ENCODE measurements at regions not wholly inside any gene's neighbourhood (a gene's known extent, or its start where the extent isn't known, plus 50 kb on each side); places are given as distances from the start of the nearest gene placed in this dataset.
"Not testable (repeated sequence)": the region's sequence is repeated elsewhere in the genome, so short reads cannot be mapped to it uniquely, and the experiment has no call there.

DNA sequence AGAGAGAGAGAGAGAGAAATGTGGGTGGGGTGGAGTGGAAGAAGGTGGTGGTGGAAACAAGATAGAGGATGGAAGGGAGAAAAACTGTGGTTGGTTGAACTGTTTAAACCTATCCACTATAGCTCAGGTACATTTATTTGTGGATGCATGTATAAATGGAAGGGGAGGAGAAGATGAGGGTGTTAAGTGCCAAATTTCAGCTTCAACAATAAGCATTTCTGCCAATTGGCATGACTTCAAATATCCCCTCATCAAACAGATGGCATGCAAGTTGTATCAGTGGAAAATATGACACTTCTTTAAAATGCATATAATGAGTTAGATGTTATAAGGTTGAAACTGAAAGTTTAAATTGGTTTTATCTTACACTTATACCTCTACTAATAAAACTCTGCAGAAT lies 216.1 kb downstream of the LMBRD1 start:
- H3K27ac Mint-ChIP-seq (ENCODE audit: low read depth, unreplicated experiment) = no peak overlapping the region
- no TSS peak for BruUV-seq (replicated peaks)
- peaks cover 89% of the 10 kb centered on the region for H3K27me3 Mint-ChIP-seq (ENCODE audit: insufficient read depth, unreplicated experiment)
- intact Hi-C loops (cut with micrococcal nuclease) = no loop called here
- no peak for TF ChIP-seq CTCF (IDR thresholded peaks at IDR 0.05; ENCODE audit: unreplicated experiment)
- no peaks in the 10 kb centered on the region for H3K36me3 Mint-ChIP-seq (ENCODE audit: insufficient read depth, unreplicated experiment)
- no peak overlapping the region for H3K4me3 Mint-ChIP-seq (ENCODE audit: unreplicated experiment)
- POLR2A ChIA-PET = interaction anchor here (0.7 kb wide), 1 partner anchor 30 kb away, joined by 7 read pairs; no protein-coding TSS in a partner anchor
- DNase-seq (ENCODE audit: unreplicated experiment) = no peak
- CTCF ChIA-PET = no interaction called here
- H3K9me3 Mint-ChIP-seq (ENCODE audit: unreplicated experiment) = no peaks in the 10 kb centered on the region
- H3K4me1 Mint-ChIP-seq (ENCODE audit: insufficient read depth, unreplicated experiment) = no peaks in the 10 kb centered on the region

DNA sequence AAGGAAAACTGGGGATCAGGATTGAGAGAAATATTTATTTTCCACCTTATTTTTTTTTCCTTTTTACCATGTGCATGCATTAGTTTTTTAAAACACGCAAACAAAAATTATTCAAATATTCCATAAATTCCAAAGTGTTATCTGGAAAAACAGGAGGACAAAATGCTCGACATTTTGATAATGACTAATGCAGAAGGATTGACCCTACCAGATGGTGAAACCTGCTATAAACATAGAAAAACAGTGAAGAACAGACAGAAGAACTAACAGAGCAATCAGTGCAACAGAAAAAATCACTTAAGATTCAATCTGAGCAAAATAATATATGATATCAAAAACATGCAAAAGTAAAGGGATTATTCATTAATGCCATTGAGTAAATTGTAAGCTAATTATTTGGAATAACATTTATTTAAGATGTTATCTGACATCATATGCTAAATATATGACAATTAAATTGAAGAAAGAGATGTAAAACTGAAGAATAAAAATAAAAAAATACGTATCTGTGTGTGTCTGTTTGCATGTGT lies 218.4 kb downstream of the LMBRD1 start:
- H3K9me3 Mint-ChIP-seq (ENCODE audit: unreplicated experiment) = no peaks in the 10 kb centered on the region
- H3K4me3 Mint-ChIP-seq (ENCODE audit: unreplicated experiment) = no peak overlapping the region
- no TSS peak for BruUV-seq (replicated peaks)
- ChIA-PET CTCF (no interaction called here), POLR2A (no interaction called here)
- intact Hi-C loops (cut with micrococcal nuclease) = no loop called here
- no peaks in the 10 kb centered on the region for H3K4me1 Mint-ChIP-seq (ENCODE audit: insufficient read depth, unreplicated experiment)
- DNase-seq (ENCODE audit: unreplicated experiment) = no peak
- H3K27me3 Mint-ChIP-seq (ENCODE audit: insufficient read depth, unreplicated experiment) = peaks cover 75% of the 10 kb centered on the region
- no peak for TF ChIP-seq CTCF (IDR thresholded peaks at IDR 0.05; ENCODE audit: unreplicated experiment)
- H3K27ac Mint-ChIP-seq (ENCODE audit: low read depth, unreplicated experiment) = no peak overlapping the region
- no peaks in the 10 kb centered on the region for H3K36me3 Mint-ChIP-seq (ENCODE audit: insufficient read depth, unreplicated experiment)

- CTCF ChIA-PET = no interaction called here
- no peak for DNase-seq (ENCODE audit: unreplicated experiment)
- no peak overlapping the region for H3K4me3 Mint-ChIP-seq (ENCODE audit: unreplicated experiment)
- no peak overlapping the region for H3K27ac Mint-ChIP-seq (ENCODE audit: low read depth, unreplicated experiment)
- POLR2A ChIA-PET = no interaction called here
- intact Hi-C loops (cut with micrococcal nuclease) = no loop called here
- no peaks in the 10 kb centered on the region for H3K9me3 Mint-ChIP-seq (ENCODE audit: unreplicated experiment)
- BruUV-seq (replicated peaks) = no TSS peak
- peaks cover 32% of the 10 kb centered on the region for H3K27me3 Mint-ChIP-seq (ENCODE audit: insufficient read depth, unreplicated experiment)
- H3K4me1 Mint-ChIP-seq (ENCODE audit: insufficient read depth, unreplicated experiment) = no peaks in the 10 kb centered on the region
- H3K36me3 Mint-ChIP-seq (ENCODE audit: insufficient read depth, unreplicated experiment) = no peaks in the 10 kb centered on the region
- no peak for TF ChIP-seq CTCF (IDR thresholded peaks at IDR 0.05; ENCODE audit: unreplicated experiment)
Observed at GRCh38 chr6:69571234-69571633, 225.6 kb downstream of the LMBRD1 start.

DNA sequence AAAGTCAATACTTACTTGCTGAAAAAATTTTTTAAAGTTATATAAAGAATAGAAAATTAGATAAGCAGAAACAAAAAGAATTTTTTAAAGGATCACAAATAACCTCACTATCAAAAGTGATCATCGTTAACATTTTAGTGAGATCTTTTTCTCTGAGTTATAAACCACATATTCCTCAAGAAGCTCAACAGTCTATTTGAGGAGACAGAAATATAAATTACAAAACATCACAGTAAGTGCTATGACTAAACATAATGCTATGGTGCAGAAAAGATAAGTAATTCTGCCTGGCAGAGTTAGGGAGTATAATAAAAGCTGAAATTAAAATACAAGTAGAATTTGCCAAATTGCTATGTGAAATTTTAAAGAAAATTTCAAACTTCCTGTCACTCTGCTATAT lies 226.7 kb downstream of the LMBRD1 start:
- no peak for TF ChIP-seq CTCF (IDR thresholded peaks at IDR 0.05; ENCODE audit: unreplicated experiment)
- Mint-ChIP-seq H3K9me3 (ENCODE audit: unreplicated experiment) (no peaks in the 10 kb centered on the region), H3K4me1 (ENCODE audit: insufficient read depth, unreplicated experiment) (no peaks in the 10 kb centered on the region), H3K4me3 (ENCODE audit: unreplicated experiment) (no peak overlapping the region), H3K27ac (ENCODE audit: low read depth, unreplicated experiment) (no peak overlapping the region), H3K27me3 (ENCODE audit: insufficient read depth, unreplicated experiment) (peaks cover 29% of the 10 kb centered on the region), H3K36me3 (ENCODE audit: insufficient read depth, unreplicated experiment) (no peaks in the 10 kb centered on the region)
- BruUV-seq (replicated peaks) = no TSS peak
- DNase-seq (ENCODE audit: unreplicated experiment) = no peak
- intact Hi-C loops (cut with micrococcal nuclease) = no loop called here
- ChIA-PET CTCF (no interaction called here), POLR2A (no interaction called here)

DNA sequence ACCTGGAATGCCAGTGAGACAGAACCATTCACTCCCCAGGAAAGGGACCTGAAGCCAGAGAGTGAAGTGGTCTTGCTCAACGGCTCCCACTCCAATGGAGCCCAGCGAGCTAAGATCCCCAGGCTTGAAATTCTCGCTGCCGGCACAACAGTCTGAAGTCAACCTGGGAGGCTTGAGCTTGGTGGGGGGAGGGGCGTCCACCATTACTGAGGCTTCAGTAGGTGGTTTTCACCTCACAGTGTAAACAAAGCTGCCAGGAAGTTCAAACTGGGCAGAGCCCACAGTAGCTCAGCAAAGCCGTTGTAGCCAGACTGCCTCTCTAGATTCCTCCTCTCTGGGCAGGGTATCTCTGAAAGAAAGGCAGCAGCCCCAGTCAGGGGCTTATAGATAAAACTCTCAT lies 236.2 kb downstream of the LMBRD1 start:
- CTCF ChIA-PET; H3K4me3 Mint-ChIP-seq (ENCODE audit: unreplicated experiment); H3K4me1 Mint-ChIP-seq (ENCODE audit: insufficient read depth, unreplicated experiment); POLR2A ChIA-PET; intact Hi-C loops (cut with micrococcal nuclease); DNase-seq (ENCODE audit: unreplicated experiment); H3K27me3 Mint-ChIP-seq (ENCODE audit: insufficient read depth, unreplicated experiment); H3K9me3 Mint-ChIP-seq (ENCODE audit: unreplicated experiment); H3K36me3 Mint-ChIP-seq (ENCODE audit: insufficient read depth, unreplicated experiment); H3K27ac Mint-ChIP-seq (ENCODE audit: low read depth, unreplicated experiment); BruUV-seq (replicated peaks): not testable (repeated sequence)

All from MCF 10A (cell line).